ENCODE measurements at regions not wholly inside any gene's neighbourhood (a gene's known extent, or its start where the extent isn't known, plus 50 kb on each side); places are given as distances from the start of the nearest gene placed in this dataset.

DNA sequence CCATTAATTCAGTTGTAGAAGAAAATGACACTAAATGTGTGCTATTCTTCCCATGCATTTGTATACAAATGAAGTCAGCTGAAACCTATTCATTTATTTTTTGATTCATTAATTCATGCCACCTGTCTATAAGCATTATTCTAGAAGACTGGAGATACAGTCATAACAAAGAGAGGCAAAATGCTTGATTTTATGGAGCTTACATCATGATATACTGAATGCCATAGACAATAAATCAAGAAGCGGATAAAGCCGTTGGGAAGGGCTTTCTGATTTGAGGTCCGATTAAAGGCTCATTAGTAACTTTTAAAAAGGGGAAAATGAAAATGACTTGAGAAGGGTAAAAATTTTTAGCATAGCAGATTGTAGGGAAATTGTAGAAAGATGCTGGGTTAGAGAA is 494.9 kb downstream of the RERGL start:
- Mint-ChIP-seq H3K9me3 (no peaks in the 10 kb centered on the region), H3K27ac (no peak overlapping the region), H3K27me3 (ENCODE audit: low read depth) (no peaks in the 10 kb centered on the region), H3K4me3 (no peak overlapping the region), H3K36me3 (no peaks in the 10 kb centered on the region), H3K4me1 (no peaks in the 10 kb centered on the region)
- DNase-seq (ENCODE audit: low spot score in 2 of 2, unreplicated experiment in 2 of 2) = no peak
- no peak for TF ChIP-seq CTCF (IDR thresholded peaks at IDR 0.05; ENCODE audit: unreplicated experiment)

DNA sequence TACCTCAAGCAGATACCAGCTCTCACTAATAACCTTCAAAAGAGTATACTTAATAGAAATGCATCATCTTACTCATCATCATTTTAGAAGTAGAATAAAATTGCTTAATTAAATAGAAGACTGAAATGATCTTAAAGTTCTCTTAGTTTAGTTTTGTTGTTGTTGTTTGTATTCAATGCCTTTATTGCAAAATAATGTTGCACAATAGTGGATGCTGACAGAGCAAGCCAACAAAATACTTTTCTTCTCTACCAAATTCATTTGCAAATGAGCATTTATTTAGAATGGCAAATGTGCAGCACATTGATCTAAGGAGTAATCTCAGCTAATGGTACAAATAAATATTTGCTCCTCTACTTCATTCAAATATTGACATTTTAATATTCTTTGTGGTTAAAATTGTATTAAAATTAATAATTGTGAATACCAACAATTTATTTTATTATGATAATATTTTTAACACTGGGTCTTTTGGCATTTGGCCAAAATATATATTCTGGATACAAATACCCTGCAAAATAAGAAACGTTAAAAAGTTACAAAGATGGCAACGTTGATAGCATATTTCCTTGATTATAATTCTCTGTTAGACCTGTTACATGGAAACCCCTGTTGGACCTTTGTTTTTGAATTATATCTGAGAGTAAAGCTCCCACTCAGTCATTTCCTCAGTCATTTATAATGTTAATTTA is 496.1 kb downstream of the RERGL start:
- DNase-seq (ENCODE audit: low spot score in 2 of 2, unreplicated experiment in 2 of 2) = no peak
- Mint-ChIP-seq H3K9me3 (no peaks in the 10 kb centered on the region), H3K36me3 (no peaks in the 10 kb centered on the region), H3K4me3 (no peak overlapping the region), H3K27ac (no peak overlapping the region), H3K4me1 (no peaks in the 10 kb centered on the region), H3K27me3 (ENCODE audit: low read depth) (no peaks in the 10 kb centered on the region)
- no peak for TF ChIP-seq CTCF (IDR thresholded peaks at IDR 0.05; ENCODE audit: unreplicated experiment)

DNA sequence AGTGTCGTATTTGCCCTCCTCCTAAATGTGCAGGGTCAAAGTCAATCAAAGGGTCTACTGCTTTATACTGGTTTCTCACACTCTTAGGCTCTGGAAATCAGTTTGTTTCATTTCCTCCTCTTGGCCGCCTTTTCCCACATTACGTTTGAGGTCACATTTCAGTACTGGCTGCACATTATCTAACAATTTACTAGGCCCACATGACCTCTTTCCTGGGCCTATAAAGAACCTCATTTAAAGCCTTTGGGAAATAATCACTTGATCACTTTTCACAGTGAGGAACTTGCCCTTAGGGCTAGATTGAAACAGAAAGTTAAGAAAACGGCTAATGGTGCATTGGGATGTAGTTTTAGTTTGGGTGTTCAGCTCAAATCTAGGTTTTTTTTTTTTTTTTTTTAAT is 497.5 kb downstream of the RERGL start:
- H3K4me3 Mint-ChIP-seq = no peak overlapping the region
- no peak for TF ChIP-seq CTCF (IDR thresholded peaks at IDR 0.05; ENCODE audit: unreplicated experiment)
- no peak for DNase-seq (ENCODE audit: low spot score in 2 of 2, unreplicated experiment in 2 of 2)
- no peaks in the 10 kb centered on the region for H3K27me3 Mint-ChIP-seq (ENCODE audit: low read depth)
- no peaks in the 10 kb centered on the region for H3K36me3 Mint-ChIP-seq
- H3K9me3 Mint-ChIP-seq = no peaks in the 10 kb centered on the region
- no peak overlapping the region for H3K27ac Mint-ChIP-seq
- no peaks in the 10 kb centered on the region for H3K4me1 Mint-ChIP-seq

GRCh38 chr12:17591005-17591681 is 498.9 kb downstream of the RERGL start:
- H3K27me3 Mint-ChIP-seq (ENCODE audit: low read depth) = no peaks in the 10 kb centered on the region
- H3K9me3 Mint-ChIP-seq = no peaks in the 10 kb centered on the region
- no peaks in the 10 kb centered on the region for H3K4me1 Mint-ChIP-seq
- no peak for TF ChIP-seq CTCF (IDR thresholded peaks at IDR 0.05; ENCODE audit: unreplicated experiment)
- no peak for DNase-seq (ENCODE audit: low spot score in 2 of 2, unreplicated experiment in 2 of 2)
- no peak overlapping the region for H3K4me3 Mint-ChIP-seq
- no peak overlapping the region for H3K27ac Mint-ChIP-seq
- no peaks in the 10 kb centered on the region for H3K36me3 Mint-ChIP-seq

- TF ChIP-seq CTCF (IDR thresholded peaks at IDR 0.05; ENCODE audit: unreplicated experiment) = peak; percentile 58
- Mint-ChIP-seq H3K27me3 (ENCODE audit: low read depth) (no peaks in the 10 kb centered on the region), H3K4me1 (no peaks in the 10 kb centered on the region), H3K27ac (no peak overlapping the region), H3K4me3 (no peak overlapping the region), H3K36me3 (no peaks in the 10 kb centered on the region), H3K9me3 (no peaks in the 10 kb centered on the region)
- no peak for DNase-seq (ENCODE audit: low spot score in 2 of 2, unreplicated experiment in 2 of 2)
These were observed 501.0 kb downstream of the RERGL start for GRCh38 chr12:17588968-17589367.

Data from mesothelial cell of epicardium (in vitro differentiated cells).